ENCODE measurements at regions not wholly inside any gene's neighbourhood (a gene's known extent, or its start where the extent isn't known, plus 50 kb on each side); places are given as distances from the start of the nearest gene placed in this dataset.

DNA sequence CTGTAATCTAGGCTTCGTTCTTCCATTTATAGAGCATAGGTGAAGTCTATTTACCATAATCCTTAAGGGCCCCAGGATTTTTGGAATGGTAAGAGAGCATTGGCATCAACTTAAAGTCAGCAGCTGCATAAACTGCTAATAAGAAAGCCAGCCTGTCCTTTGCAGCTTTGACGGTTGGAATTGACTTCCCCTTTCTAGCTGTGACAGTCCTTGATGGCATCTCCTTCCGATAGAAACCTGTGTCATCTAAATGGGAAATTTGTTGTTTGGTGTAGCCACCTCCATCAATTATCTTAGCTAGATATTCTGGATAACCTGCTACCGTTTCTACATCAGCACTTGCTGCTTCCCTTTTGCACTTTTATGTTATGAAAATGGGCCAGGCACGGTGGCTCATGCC is 58.0 kb upstream of the GLYATL1B start:
- TF ChIP-seq, protein P1, sequence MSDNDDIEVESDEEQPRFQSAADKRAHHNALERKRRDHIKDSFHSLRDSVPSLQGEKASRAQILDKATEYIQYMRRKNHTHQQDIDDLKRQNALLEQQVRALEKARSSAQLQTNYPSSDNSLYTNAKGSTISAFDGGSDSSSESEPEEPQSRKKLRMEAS (IDR thresholded peaks at IDR 0.05) = no peak
- TF ChIP-seq HNF4A (conservative IDR thresholded peaks at IDR 0.05) = no peak
- TF ChIP-seq TAF1 (conservative IDR thresholded peaks at IDR 0.05) = no peak
- no peak for TF ChIP-seq EGR1 (IDR thresholded peaks at IDR 0.05; ENCODE audit: low read depth in 2 of 2)
- TF ChIP-seq, protein P2, sequence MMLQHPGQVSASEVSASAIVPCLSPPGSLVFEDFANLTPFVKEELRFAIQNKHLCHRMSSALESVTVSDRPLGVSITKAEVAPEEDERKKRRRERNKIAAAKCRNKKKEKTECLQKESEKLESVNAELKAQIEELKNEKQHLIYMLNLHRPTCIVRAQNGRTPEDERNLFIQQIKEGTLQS (IDR thresholded peaks at IDR 0.05) = no peak
- no peak for TF ChIP-seq GABPA (IDR thresholded peaks at IDR 0.05 in 1 of 2, conservative IDR thresholded peaks at IDR 0.05 in 1 of 2)
- TF ChIP-seq, protein P3, sequence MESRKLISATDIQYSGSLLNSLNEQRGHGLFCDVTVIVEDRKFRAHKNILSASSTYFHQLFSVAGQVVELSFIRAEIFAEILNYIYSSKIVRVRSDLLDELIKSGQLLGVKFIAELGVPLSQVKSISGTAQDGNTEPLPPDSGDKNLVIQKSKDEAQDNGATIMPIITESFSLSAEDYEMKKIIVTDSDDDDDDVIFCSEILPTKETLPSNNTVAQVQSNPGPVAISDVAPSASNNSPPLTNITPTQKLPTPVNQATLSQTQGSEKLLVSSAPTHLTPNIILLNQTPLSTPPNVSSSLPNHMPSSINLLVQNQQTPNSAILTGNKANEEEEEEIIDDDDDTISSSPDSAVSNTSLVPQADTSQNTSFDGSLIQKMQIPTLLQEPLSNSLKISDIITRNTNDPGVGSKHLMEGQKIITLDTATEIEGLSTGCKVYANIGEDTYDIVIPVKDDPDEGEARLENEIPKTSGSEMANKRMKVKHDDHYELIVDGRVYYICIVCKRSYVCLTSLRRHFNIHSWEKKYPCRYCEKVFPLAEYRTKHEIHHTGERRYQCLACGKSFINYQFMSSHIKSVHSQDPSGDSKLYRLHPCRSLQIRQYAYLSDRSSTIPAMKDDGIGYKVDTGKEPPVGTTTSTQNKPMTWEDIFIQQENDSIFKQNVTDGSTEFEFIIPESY (IDR thresholded peaks at IDR 0.05) = no peak
- no peak for TF ChIP-seq RAD21 (IDR thresholded peaks at IDR 0.05)
- TF ChIP-seq SP1 (IDR thresholded peaks at IDR 0.05) = no peak
- TF ChIP-seq RXRA (IDR thresholded peaks at IDR 0.05) = no peak
- TF ChIP-seq, protein P4, sequence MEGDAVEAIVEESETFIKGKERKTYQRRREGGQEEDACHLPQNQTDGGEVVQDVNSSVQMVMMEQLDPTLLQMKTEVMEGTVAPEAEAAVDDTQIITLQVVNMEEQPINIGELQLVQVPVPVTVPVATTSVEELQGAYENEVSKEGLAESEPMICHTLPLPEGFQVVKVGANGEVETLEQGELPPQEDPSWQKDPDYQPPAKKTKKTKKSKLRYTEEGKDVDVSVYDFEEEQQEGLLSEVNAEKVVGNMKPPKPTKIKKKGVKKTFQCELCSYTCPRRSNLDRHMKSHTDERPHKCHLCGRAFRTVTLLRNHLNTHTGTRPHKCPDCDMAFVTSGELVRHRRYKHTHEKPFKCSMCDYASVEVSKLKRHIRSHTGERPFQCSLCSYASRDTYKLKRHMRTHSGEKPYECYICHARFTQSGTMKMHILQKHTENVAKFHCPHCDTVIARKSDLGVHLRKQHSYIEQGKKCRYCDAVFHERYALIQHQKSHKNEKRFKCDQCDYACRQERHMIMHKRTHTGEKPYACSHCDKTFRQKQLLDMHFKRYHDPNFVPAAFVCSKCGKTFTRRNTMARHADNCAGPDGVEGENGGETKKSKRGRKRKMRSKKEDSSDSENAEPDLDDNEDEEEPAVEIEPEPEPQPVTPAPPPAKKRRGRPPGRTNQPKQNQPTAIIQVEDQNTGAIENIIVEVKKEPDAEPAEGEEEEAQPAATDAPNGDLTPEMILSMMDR (IDR thresholded peaks at IDR 0.05; ENCODE audit: low read depth, low read length, missing input control) = no peak
- TF ChIP-seq FOXA1 (IDR thresholded peaks at IDR 0.05) = no peak
- TF ChIP-seq FOXA2 (IDR thresholded peaks at IDR 0.05) = no peak
- no peak for TF ChIP-seq YY1 (IDR thresholded peaks at IDR 0.05)
- no peaks in the 10 kb centered on the region for H3K27me3 ChIP-seq (ENCODE audit: control insufficient read depth in 4 of 4, insufficient read depth in 4 of 4, low read length in 3 of 4)
- H3K4me3 ChIP-seq (ENCODE audit: low read depth in 1 of 3, low read length in 3 of 3) = no peak overlapping the region
- H3K27ac ChIP-seq (ENCODE audit: low read depth in 1 of 2, low read length in 2 of 2) = no peak overlapping the region
- WGBS = 89% methylated on average over 5 of the region's 5 CpGs
- no peaks in the 10 kb centered on the region for H3K36me3 ChIP-seq (ENCODE audit: control insufficient read depth in 4 of 4, insufficient read depth in 3 of 4, low read depth in 1 of 4, low read length in 3 of 4)
- H3K9me3 ChIP-seq (ENCODE audit: control insufficient read depth in 4 of 4, low read length in 3 of 4) = no peaks in the 10 kb centered on the region
- DNase-seq (ENCODE audit: low spot score) = no peak
- no peak overlapping the region for H3K9ac ChIP-seq (ENCODE audit: low read depth in 1 of 2, low read length in 2 of 2)
- peaks cover 0 to 7% (median 6%) of the 10 kb centered on the region in 4 donors for H3K4me1 ChIP-seq (ENCODE audit: control insufficient read depth in 4 of 4, insufficient read depth in 4 of 4, low read length in 3 of 4)

DNA sequence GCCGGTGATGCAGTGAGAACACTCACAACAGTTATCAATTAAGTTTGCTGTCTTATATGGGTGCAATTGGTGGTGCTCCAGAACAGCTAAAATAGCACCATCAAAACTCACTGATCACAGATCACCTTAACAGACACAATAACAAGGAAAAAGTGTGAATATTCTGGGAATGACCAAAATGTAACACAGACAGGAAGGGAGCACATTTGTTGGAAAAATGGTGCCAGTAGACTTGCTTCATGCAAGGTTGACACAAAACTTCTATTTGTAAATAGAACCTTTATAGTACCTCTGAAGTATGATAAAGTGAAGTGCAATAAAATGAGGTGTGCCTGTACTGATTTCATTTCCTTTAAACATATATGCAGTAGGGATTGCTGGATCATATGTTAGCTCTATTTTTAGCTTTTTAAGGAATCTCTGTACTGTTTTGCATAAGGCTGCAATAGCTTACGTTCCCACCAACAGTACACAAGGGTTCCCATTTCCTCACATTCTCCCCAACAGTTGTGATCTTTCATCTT is 56.7 kb upstream of the GLYATL1B start:
- WGBS = 90% methylated on average over 2 of the region's 2 CpGs
- Histone ChIP-seq H3K27me3 (ENCODE audit: control insufficient read depth in 4 of 4, insufficient read depth in 4 of 4, low read length in 3 of 4) (no peaks in the 10 kb centered on the region), H3K4me1 (ENCODE audit: control insufficient read depth in 4 of 4, insufficient read depth in 4 of 4, low read length in 3 of 4) (peaks cover 0 to 7% (median 6%) of the 10 kb centered on the region in 4 donors), H3K4me3 (ENCODE audit: low read depth in 1 of 3, low read length in 3 of 3) (no peak overlapping the region), H3K27ac (ENCODE audit: low read depth in 1 of 2, low read length in 2 of 2) (no peak overlapping the region), H3K9ac (ENCODE audit: low read depth in 1 of 2, low read length in 2 of 2) (no peak overlapping the region), H3K36me3 (ENCODE audit: control insufficient read depth in 4 of 4, insufficient read depth in 3 of 4, low read depth in 1 of 4, low read length in 3 of 4) (no peaks in the 10 kb centered on the region), H3K9me3 (ENCODE audit: control insufficient read depth in 4 of 4, low read length in 3 of 4) (no peaks in the 10 kb centered on the region)
- no peak for DNase-seq (ENCODE audit: low spot score)
- TF ChIP-seq JUND (IDR thresholded peaks at IDR 0.05) = no peak
- TF ChIP-seq, protein P2 (IDR thresholded peaks at IDR 0.05) = no peak
- TF ChIP-seq, protein P1 (IDR thresholded peaks at IDR 0.05) = no peak
